HG02588 (cell line): ENCODE measurements at regions not wholly inside any gene's neighbourhood (a gene's known extent, or its start where the extent isn't known, plus 50 kb on each side); places are given as distances from the start of the nearest gene placed in this dataset.
"Not testable (repeated sequence)": the region's sequence is repeated elsewhere in the genome, so short reads cannot be mapped to it uniquely, and the experiment has no call there.

Source experiments
- ATAC-seq: cut with Tn5 transposase; IDR thresholded peaks from one replicate; pipeline ENCODE4 v1.9.1; 2021; ENCODE audit warnings: mild to moderate bottlenecking, moderate library complexity; ENCODE audit not compliant: unreplicated experiment

DNA sequence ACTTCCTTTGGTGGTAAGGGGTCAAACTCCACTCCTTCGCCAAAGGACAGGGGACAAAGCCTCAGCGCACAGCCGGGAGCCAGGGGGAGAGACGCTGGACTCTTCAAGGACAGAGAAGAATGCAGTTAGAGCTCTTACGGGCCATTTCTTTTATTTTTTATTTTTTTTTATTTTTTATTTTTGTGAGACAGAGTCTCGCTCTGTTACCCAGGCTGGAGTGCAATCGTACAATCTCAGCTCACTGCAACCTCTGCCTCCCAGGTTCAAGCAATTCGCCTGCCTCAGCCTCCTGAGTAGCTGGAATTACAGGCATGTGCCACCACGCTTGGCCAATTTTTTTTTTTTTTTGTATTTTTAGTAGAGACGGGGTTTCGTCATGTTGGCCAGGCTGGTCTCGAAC lies 93.2 kb upstream of the RPH3AL start, which contains the start of gene RFLNB:
Gene RFLNB (minus strand): TSS at position 101 of the 400 bp plus-strand sequence.
- ATAC-seq, result not testable (repeated sequence)

DNA sequence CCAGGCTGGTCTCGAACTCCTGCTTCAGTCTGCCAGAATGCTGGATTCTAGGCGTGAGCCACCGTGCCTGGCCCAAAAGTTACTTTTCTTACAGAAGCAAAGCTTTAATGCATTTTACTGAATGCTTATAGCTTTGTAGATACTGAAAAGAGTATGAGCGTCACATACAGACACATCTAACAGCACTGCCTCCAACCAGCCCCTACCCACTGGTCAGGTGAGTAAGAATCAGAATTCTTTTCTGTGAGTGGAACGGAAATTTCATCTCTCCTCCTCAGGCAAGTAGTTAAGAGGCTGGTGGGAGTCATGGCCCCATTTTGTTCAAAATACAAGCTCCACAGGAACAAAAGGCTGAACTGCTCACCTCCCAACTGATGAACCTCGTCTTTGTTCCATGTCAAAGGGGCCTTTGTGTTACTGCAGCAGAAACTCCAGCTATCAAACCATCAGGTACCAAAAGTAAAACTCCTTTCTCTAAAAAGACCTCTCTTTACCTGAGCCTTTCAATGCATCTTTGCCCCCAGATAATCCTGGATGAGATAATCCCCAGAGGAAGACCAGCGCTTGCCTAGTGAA lies 92.4 kb upstream of the RPH3AL start:
- no peak for ATAC-seq

DNA sequence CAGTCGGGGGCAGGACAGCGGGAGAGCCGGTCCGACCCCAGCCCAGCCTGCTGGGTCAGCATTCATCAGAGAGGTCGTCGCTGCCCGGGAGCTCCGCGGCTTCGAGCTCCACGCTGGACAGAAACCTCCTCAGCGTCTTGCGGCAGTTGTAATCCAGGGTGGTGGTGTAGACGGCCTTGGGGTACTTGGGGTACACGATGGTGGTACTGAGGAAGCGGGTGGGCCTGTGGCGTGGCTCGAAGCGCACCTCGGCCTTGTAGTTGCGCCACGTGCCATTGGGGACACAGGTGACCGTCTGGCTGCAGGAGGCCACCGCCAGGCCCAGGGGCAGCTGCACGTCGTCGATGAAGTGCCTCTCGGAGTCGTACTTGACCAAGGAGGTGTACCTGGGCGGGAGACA lies 90.5 kb upstream of the RPH3AL start:
- no peak for ATAC-seq

DNA sequence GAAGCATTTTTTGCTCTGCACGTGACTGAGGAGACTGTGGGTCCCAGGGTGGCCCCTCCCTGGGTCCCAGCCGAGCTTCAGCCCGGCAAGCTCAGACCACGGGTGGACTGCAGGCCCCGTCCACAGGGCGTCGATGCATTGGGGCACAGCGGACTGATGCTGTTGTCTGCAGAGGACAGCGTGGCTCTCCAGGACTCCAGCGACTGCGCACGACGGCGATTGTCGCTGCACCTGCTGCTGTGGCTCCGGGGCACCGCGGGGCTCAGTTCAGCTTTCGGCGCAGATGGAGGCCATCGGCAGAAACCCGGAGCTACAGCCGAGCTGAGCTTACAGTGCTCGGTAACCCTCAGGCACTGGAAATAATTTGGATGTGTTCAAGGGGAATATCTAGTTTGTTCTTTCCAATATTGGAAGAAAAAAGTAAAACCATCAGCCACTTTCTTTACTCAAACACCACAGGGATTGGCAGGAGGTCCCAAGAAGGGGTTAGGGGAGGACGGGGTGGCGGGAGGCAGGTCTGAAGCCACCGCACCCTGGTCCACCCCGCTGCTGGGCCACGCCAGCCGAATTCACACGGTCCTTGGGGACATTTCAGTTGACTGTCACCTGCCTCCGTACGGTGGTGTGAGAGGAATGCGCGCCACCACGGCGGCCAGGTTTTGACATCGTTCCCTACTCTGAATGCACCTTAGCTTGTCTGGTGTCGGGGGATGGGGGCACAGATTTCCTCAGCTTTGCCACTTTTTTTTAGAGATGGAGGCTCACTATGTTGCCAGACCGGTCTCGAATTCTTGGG lies 88.7 kb upstream of the RPH3AL start:
- ATAC-seq, result no peak

DNA sequence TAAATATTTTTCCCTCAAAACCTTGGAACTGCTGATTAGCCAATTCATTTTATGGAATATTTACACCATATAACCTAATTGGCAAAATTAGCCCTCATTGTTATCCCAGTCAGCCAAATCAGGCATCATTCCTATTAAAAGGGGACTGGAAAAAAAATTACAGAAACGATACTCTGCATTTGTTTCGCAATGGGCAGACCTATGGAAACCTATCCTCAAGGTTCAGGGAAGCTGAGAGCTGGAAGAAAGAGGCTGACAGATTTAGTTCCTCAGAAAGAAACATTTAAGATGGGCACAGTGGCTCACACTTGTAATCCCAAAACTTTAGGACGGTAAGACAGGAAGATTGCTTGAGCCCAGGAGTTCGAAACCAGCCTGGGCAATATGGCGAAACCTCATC lies 85.6 kb upstream of the RPH3AL start:
- ATAC-seq, result no peak

DNA sequence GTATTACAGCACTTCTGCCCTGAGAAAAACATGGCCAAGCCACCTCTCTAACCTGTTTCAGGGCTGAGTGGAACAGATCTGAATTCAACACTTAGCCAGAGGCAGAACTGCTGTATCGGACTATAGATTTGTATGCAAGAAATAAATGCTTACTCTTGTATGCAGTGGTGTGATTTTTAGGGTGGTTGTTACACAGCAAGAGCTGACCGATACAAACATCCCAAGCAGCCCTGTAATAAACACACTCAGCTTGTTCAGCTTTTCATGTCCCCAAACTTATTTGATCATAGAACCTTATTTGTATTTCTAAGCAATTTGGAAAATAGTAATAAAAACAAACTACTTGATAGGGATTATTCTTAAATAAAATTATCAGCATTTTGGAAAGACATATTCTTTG lies 84.9 kb upstream of the RPH3AL start:
- no peak for ATAC-seq

DNA sequence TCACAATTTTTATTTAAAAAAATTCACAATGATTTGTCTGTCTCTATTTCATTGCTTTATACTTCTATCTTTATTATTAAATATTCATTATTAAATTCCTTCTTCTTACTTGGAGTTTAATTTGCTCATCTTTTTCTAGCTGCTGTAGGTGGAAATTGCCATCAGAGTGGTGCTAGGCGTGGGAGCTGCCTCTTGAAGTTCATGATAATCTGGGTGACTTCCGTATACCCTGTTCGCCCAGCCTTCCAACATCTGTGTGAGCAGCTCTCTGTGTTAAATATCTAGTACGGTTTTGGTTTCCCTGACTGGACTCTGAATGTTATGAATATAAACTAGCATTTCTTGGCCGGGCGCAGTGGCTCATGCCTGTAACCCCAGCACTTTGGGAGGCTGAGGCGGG lies 84.0 kb upstream of the RPH3AL start:
- ATAC-seq, result no peak

DNA sequence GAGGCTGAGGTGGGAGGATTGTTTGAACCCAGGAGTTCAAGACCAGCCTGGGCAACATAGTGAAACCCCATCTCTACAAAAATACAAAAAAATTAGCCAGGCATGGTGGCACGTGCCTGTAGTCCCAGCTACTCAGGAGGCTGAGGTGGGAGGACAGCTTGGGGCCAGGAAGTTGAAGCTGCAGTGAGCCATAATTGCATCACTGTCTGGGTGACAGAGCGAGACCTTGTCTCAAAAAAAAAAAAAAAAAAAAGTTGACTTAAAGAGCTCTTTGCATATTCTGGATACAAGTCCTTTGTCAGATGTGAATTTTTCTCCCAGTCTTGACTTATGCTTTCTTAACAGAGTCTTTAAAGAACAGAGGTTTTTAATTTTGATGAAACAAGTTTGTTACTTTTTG lies 79.9 kb upstream of the RPH3AL start:
- ATAC-seq, result not testable (repeated sequence)

DNA sequence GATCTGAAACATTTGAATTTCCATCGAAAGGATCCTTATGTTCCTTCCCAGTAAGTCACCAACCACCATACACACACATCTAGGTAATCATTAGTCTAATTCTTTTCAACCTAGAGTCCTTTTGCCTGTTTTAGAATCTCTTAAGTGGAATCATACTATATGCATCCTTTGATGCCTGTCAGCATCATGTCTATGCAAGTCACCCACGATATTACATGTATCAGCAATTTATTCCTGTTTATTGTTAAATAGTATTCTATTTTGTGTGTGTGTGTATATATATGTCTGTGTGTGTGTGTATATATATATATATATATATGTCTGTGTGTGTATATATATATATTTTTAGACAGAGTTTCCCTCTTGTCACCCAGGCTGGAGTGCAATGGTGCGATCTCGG lies 78.9 kb upstream of the RPH3AL start:
- no peak for ATAC-seq

DNA sequence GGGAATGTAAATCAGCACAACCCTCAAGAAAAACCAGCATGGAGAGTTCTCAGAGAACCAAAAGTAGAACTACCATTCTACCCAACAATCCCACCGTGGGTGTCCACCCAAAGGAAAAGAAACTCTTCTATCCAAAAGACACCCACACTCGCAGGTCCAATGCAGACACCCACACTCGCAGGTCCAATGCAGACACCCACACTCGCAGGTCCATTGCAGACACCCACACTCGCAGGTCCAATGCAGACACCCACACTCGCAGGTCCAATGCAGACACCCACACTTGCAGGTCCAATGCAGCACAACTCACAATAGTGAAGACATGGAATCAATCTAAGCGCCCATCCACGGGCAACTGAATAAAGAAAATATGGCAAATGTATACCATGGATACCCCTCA lies 77.0 kb upstream of the RPH3AL start:
- no peak for ATAC-seq

DNA sequence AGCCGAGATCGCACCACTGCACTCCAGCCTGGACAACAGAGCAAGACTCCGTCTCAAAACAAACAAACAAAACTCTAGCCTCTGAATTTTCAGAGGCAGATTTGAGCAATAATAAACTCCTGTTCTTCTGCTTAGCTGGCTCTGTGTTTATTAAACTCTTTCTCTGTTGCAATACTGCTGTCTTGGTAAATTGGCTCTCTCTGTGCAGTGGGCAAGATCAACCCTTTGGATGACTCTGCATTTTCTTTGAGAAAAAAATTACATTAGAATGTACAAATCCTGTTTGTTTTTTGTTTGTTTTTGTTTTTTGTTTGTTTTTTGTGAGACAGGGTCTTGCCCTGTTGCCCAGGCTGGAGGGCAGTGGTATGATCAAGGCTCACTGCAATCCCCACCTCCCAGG lies 75.8 kb upstream of the RPH3AL start:
- ATAC-seq, result no peak

DNA sequence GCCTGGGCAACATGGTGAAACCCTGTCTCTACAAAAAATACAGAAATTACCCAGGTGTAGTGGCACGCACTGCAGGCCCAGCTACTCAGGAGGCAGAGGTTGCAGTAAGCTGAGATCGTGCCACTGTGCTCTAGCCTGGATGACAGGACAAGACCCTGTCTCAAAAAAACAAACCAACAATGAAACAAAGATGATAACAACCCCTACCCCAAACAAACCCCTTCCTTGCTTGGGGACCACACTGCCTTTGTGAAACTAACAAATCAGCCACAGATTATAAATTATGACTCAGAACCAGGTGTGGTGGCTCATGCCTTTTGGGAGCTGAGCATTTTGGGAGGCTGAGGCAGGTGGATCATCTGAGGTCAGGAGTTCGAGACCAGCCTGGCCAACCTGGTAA lies 75.3 kb upstream of the RPH3AL start:
- ATAC-seq, result no peak

DNA sequence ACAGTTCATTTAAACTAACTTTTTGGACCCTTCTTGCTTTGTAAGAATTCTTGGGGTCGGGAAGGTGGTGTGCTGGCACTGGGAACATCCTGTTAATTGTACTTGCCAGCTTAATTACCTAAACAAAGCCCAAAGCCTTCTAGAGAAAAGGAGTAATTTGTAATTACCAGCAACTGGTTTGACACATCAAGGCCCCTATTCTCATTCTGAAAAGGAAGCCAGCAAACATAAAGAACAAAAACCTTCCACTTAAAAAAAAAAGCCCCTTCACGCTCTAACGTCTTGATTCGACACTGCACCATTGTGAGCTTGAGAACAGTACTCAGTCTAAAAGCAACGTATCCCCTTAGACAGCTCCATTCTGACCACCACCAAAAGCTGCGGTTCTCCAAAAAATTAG lies 74.7 kb upstream of the RPH3AL start:
- ATAC-seq, result no peak

DNA sequence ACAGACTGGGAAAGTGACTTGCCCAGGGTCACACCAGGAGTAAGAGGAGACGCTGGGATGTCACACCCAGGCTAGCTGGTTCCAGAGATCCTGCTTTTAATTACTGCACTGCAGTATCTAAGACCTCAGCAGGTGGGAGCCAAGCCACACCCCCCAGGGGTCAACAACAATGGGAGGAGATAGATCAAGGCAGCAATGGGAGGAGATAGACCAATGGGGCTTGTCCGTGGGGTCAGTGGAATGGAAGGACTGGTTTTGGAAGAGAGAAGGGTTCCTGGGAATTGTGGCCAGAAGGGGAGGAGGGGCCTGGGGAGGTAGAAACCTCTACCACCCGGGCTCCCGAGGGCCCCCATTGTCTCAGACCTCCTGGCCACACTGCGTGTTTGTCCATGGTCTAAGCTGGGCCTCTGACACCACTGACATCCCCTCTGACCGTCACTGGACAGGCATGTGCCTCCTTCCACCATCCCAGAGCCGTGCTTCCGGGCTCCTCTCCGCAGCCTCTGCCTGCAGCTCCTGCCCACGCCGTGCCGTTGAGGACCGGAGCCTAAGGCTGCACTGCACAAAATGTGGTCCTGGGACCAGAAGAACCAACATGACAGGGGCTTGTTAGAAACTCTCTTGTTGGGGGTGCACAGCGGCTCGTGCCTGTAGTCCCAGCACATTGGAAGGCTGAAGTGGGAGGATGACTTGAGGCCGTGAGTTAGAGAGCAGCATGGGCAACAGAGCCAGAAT lies 69.8 kb upstream of the RPH3AL start:
- no peak for ATAC-seq

DNA sequence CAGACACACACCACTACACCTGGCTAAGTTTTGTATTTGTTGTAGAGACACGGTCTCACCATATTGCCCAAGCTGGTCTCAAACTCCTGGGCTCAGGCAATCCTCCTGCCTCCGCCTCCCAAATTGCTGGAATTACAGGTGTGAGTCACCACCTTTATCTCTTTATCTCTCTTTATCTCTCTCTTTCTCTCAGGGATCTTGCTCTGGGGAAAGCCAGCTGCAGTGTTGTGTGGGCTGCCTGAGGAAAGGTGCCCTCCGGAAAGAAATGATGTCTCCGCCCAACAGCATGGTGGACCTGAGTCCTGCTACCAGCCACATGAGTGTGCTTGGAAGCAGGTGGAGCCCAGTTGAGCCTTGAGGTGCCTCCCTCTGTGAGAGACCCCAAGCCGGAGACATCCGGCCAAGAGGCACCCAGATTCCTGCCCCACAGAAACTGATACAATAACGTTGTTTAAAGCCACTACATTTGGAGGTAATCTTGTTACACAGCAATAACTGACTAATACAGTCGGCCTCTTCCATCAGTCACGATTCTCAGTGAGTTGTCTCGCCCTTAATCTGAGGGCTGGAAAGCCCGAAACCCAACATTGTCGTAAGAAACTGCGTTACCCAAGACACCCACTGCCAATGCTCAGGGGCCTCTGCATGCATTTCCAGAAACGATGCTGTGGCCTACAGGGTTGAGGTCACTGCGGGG lies 68.0 kb upstream of the RPH3AL start:
- no peak for ATAC-seq

DNA sequence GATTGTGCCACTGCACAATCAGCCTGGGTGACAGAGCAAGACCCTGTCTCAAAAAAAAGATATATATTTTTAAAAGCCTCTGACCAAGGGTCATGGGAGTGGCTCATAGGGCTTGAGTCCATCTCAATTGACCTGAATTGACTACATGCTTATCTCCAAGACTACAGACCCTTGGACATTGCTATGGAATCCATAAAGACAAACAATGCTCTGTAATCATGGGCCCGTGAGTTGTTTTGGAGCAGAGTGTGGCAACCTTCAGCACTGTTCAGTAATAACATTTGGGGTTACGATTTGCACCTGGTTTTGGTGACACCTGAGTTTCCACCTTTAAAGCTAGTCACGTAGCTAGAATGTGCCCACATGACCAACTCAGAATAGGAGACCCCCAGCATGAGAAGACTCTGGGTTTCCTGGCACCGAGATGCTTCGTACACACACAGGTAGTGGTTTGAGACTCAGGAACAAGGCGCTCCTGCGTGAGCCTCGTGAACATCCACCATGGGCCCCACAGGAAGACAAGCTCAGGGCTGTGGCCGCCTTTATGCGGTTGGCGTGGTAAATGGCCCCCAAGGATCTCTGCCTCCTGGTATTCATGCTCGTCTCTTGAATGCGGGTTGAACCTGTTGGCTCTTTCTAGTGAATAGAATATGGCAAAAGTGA lies 66.6 kb upstream of the RPH3AL start:
- ATAC-seq, result no peak

DNA sequence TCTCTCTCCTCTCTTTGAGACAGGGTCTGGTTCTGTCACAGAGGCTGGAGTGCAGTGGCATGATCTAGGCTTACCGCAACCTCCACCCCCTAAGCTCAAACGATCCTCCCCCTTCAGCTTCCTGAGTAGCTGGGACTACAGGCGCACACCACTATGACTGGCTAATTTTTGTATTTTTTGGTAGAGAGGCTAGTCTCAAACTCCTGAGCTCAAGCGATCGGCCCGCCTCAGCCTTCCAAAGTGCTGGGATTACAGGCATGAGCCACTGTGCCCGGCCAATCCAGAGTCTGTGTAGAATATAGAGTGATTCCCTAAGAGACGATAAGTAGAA lies 65.8 kb upstream of the RPH3AL start:
- ATAC-seq, result no peak

DNA sequence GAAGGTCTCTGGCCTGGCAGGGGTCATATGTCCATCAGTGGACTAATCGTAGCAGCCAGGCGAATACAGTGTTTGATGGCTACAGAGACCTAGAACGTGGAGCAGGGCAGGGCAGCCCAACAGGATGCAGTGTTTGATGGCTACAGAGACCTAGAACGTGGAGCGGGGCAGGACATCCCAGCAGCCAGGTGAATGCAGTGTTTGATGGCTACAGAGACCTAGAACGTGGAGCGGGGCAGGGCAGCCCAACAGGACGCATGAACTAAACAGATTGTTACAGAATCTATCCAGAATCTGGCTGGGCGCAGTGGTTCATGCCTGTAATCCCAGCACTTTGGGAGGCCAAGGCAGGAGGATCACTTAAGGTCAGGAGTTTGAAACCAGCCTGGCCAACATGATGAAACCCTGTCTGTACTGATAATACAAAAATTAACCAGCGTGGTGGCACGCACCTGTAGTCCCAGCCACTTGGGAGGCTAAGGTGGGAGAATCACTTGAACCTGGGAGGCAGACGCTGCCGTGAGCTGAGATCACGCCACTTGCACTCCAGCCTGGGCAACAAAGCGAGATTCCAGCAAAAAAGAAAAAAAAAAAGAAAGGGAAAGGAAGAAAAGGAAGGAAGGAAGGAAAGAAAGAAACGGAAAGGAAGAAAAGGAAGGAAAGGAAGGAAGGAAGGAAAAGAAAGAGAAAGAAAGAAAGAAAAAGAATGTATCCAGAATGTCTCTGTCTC lies 65.2 kb upstream of the RPH3AL start:
- no peak for ATAC-seq

DNA sequence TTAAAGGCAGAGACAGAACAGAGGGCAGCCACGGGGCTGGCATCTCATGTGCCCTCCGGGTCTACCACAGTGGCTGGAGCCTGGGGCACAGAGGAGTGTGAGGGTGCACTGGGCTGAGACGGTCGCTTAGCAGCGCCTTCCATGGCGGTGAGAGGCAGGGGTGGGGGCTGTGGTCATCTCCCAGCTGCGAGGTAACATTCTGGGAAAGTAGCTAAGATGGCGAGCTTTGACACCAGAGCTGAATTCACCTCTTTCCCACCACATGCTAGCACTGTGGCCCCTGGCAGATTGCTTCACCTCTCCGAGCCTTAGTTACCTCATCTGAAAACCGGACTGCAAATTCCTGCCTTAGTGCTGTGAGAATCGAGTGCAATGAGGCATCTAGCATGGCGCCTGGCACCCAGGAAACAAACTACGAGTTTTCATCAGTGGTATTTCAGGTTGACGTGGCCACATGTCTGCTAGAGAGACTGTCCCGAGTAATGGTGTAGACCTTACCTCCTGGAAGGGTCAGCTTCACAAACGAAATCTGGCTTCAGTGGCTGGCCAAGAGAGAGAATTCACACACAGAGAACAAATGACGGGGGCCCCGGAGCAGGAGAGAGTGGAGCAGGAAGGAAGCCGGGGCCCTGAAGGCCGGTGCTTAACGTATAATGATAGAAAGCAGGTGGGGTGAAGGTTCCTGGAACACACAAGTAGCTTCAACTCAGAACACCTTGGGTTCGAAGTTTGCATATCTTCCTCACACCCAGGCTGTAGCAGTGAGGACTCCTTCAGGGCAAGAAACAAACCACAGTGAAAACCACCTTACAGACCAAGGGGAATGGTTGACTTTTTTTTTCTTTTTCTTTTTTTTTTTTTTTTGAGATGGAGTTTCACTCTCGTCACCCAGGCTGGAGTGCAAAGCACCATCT lies 63.9 kb upstream of the RPH3AL start:
- ATAC-seq, result peak; percentile 78
